Fibroblast of lung (primary cell): ENCODE measurements at regions not wholly inside any gene's neighbourhood (a gene's known extent, or its start where the extent isn't known, plus 50 kb on each side); places are given as distances from the start of the nearest gene placed in this dataset.

ENCODE experiments used
- CTCF ChIP-seq, 2 donors: IDR thresholded peaks in 1 of 2; conservative IDR thresholded peaks in 1 of 2; 1 replicate in 1 of 2; 2 replicates in 1 of 2; pipeline ENCODE4 v1.5.1; 2011 to 2012; ENCODE audit warnings: low read length in 2 of 2, control low read depth in 1 of 2, inconsistent platforms in 1 of 2, low read depth in 1 of 2, mild to moderate bottlenecking in 1 of 2
- EZH2 ChIP-seq: IDR thresholded peaks from 2 replicates; pipeline ENCODE4 v1.5.1; 2012; ENCODE audit warnings: low read length, control low read depth, mild to moderate bottlenecking; ENCODE audit errors: missing control alignments

DNA sequence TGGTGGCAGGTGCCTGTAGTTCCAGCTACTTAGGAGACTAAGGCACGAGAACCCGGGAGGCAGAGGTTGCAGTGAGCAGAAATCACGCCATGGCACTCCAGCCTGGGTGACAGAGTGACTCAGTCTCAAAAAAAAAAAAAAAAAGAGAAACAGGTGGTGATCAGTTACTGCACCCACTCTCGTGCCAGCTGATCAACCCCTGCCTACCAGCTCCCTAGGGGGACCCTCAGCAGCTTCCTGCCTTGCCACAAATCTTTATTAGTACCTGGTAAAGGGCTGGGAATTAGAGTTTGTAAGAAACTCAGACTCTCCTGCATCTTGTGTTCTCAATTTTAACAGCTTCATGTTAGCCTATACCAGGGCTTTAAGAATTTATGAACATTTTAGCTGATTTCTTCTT is 914.9 kb downstream of the EFNA5 start:
- TF ChIP-seq CTCF (conservative IDR thresholded peaks at IDR 0.05 in 1 of 2, IDR thresholded peaks at IDR 0.05 in 1 of 2; ENCODE audit: low read depth in 1 of 2, low read length in 2 of 2) (no peak), EZH2 (no peak)
